HCT116 (cell line): ENCODE measurements at regions not wholly inside any gene's neighbourhood (a gene's known extent, or its start where the extent isn't known, plus 50 kb on each side); places are given as distances from the start of the nearest gene placed in this dataset.

ENCODE experiments used
- ATAC-seq: fragments of 200-7000 bp; cut with Tn5 transposase; 2 replicates; pipeline ENCODE4 v1.9.1; 2020; ENCODE audit warnings: mild to moderate bottlenecking, moderate library complexity
- BruUV-seq: library from RNA; stranded (reverse); fragments of 400-500 nt; replicated peaks from 2 replicates; lab custom pipeline; 2021; lab: Mats Ljungman, UMichigan
- CTCF ChIA-PET: fragments of 300-600 bp; sonication (Branson Sonifier 250); formaldehyde crosslinking; loops from one replicate; lab custom pipeline; 2021; ENCODE audit warnings: antibody characterized with exemption; lab: Charles Lee
- POLR2A ChIA-PET: fragments of 300-600, 350-600 bp; sonication (Branson Sonifier 250); formaldehyde crosslinking; loops from one replicate; lab custom pipeline; 2021; ENCODE audit warnings: antibody characterized with exemption; lab: Charles Lee
- RAD21 ChIA-PET, 2 experiments: fragments of 300-600 bp; sonication (Branson Sonifier 250); formaldehyde crosslinking; loops; one replicate each; lab custom pipeline; 2023; ENCODE audit warnings: low total read pairs in 2 of 2; ENCODE audit not compliant: uncharacterized antibody in 2 of 2, unreplicated experiment in 2 of 2, low non-redundant PET in 1 of 2; lab: Charles Lee
- DNase-seq: peaks from one replicate; pipeline ENCODE4 v3.0.0-alpha.2; 2010; ENCODE audit warnings: low read depth, low spot score
- H2AFZ ChIP-seq: fragments of 200-600 bp; shearing (Covaris generic), sonication (generic); 2 replicates; pipeline ENCODE4 v1.6.1; 2017; ENCODE audit warnings: low read depth, mixed run types, mixed read lengths, antibody characterized with exemption, low read length; ENCODE audit not compliant: poor library complexity, severe bottlenecking
- H3K27ac ChIP-seq: 2 replicates; pipeline ENCODE4 v1.5.1; 2012; ENCODE audit warnings: low read depth, low read length
- H3K27me3 ChIP-seq: fragments of 200-600 bp; sonication (generic); 2 replicates; pipeline ENCODE4 v1.6.1; 2016; ENCODE audit warnings: mixed run types, low read length, mixed read lengths; ENCODE audit not compliant: insufficient read depth
- H3K36me3 ChIP-seq, 2 experiments: fragments of 200-500 bp in 1 of 2; fragments of 200-600 bp in 1 of 2; sonication (Bioruptor generic) in 1 of 2; sonication (generic) in 1 of 2; 2 replicates each; pipeline versions ENCODE4 v1.5.1 to v1.6.1; 2014 to 2016; ENCODE audit warnings: low read length in 2 of 2, inconsistent platforms in 1 of 2, mixed read lengths in 1 of 2, mixed run types in 1 of 2; ENCODE audit not compliant: insufficient read depth in 2 of 2, control insufficient read depth in 1 of 2
- H3K4me1 ChIP-seq, 2 experiments: fragments of 200-600 bp in 1 of 2; sonication (generic) in 1 of 2; 2 replicates each; pipeline versions ENCODE4 v1.5.1 to v1.6.1; 2012 to 2017; ENCODE audit warnings: low read length in 2 of 2, inconsistent platforms in 1 of 2, mild to moderate bottlenecking in 1 of 2, mixed read lengths in 1 of 2, mixed run types in 1 of 2, moderate library complexity in 1 of 2; ENCODE audit not compliant: insufficient read depth in 2 of 2, control insufficient read depth in 1 of 2
- H3K4me2 ChIP-seq: fragments of 200-600 bp; sonication (generic); 2 replicates; pipeline ENCODE4 v1.6.1; 2017; ENCODE audit warnings: mixed run types, low read length, mixed read lengths
- H3K4me3 ChIP-seq, 2 experiments: fragments of 200-600 bp in 1 of 2; sonication (generic) in 1 of 2; replicated peaks in 1 of 2; 2 replicates each; pipeline ENCODE4 v1.5.1; 2011 to 2016; ENCODE audit warnings: low read length in 2 of 2, control low read depth in 1 of 2, low read depth in 1 of 2, mild to moderate bottlenecking in 1 of 2, mixed read lengths in 1 of 2, mixed run types in 1 of 2
- H3K79me2 ChIP-seq: fragments of 200-600 bp; sonication (generic); 2 replicates; pipeline ENCODE4 v1.6.1; 2017; ENCODE audit warnings: mild to moderate bottlenecking, mixed run types, low read length, moderate library complexity, mixed read lengths; ENCODE audit not compliant: insufficient read depth
- H3K9ac ChIP-seq: fragments of 200-600 bp; sonication (generic); 2 replicates; pipeline ENCODE4 v1.6.1; 2016; ENCODE audit warnings: low read length, mixed read lengths
- H3K9me2 ChIP-seq: fragments of 200-600 bp; sonication (generic), shearing (Covaris generic); 2 replicates; pipeline ENCODE4 v1.6.1; 2017; ENCODE audit warnings: mixed run types, mild to moderate bottlenecking, moderate library complexity; ENCODE audit not compliant: insufficient read depth
- H3K9me3 ChIP-seq, 2 experiments: fragments of 200-500 bp in 1 of 2; fragments of 200-600 bp in 1 of 2; sonication (Bioruptor generic) in 1 of 2; sonication (generic) in 1 of 2; 2 replicates each; pipeline ENCODE4 v1.6.1; 2014 to 2017; ENCODE audit warnings: low read length in 2 of 2, mixed read lengths in 2 of 2, inconsistent platforms in 1 of 2, low read depth in 1 of 2, mild to moderate bottlenecking in 1 of 2, mixed run types in 1 of 2, moderate library complexity in 1 of 2; ENCODE audit not compliant: control insufficient read depth in 1 of 2, insufficient read depth in 1 of 2
- H4K20me1 ChIP-seq: fragments of 200-600 bp; sonication (generic), shearing (Covaris generic); 2 replicates; pipeline ENCODE4 v1.6.1; 2017; ENCODE audit warnings: mixed run types, mild to moderate bottlenecking, moderate library complexity; ENCODE audit not compliant: insufficient read depth
- ATF3 ChIP-seq: IDR thresholded peaks from 2 replicates; pipeline ENCODE4 v1.6.1; 2012
- CEBPB ChIP-seq: IDR thresholded peaks from 2 replicates; pipeline ENCODE4 v1.6.1; 2012; ENCODE audit warnings: low read depth
- EGR1 ChIP-seq: IDR thresholded peaks from 2 replicates; pipeline ENCODE4 v1.6.1; 2012; ENCODE audit warnings: low read depth
- ELF1 ChIP-seq: IDR thresholded peaks from 2 replicates; pipeline ENCODE4 v1.6.1; 2012; ENCODE audit warnings: low read depth, borderline replicate concordance
- EZH2 ChIP-seq: fragments of 200-600 bp; sonication (generic); IDR thresholded peaks from 2 replicates; pipeline ENCODE4 v1.6.1; 2017; ENCODE audit warnings: antibody characterized with exemption, mixed run types
- EZH2phosphoT487 ChIP-seq: fragments of 200-600 bp; IDR thresholded peaks from 2 replicates; pipeline ENCODE4 v1.6.1; 2018; ENCODE audit warnings: antibody characterized with exemption, borderline replicate concordance
- FOSL1 ChIP-seq: IDR thresholded peaks from 2 replicates; pipeline ENCODE4 v1.6.1; 2012; ENCODE audit warnings: low read depth
- JUND ChIP-seq: IDR thresholded peaks from 2 replicates; pipeline ENCODE4 v1.6.1; 2012
- POLR2A ChIP-seq: IDR thresholded peaks from 2 replicates; pipeline ENCODE4 v1.7.0; 2011; ENCODE audit warnings: borderline replicate concordance; ENCODE audit not compliant: insufficient read depth, insufficient read length; ENCODE audit errors: extremely low read depth
- POLR2AphosphoS5 ChIP-seq: IDR thresholded peaks from 2 replicates; pipeline ENCODE4 v1.6.1; 2011; ENCODE audit warnings: mild to moderate bottlenecking, low read depth, low read length, moderate library complexity
- RAD21 ChIP-seq: IDR thresholded peaks from 2 replicates; pipeline ENCODE4 v1.6.1; 2012; ENCODE audit warnings: low read depth, mild to moderate bottlenecking
- SIN3A ChIP-seq: IDR thresholded peaks from 2 replicates; pipeline ENCODE4 v1.6.1; 2012; ENCODE audit warnings: low read depth
- SP1 ChIP-seq: IDR thresholded peaks from 2 replicates; pipeline ENCODE4 v1.6.1; 2012; ENCODE audit warnings: low read depth
- TCF7L2 ChIP-seq: IDR thresholded peaks from 2 replicates; pipeline ENCODE4 v1.7.0; 2011; ENCODE audit warnings: borderline replicate concordance, inconsistent platforms; ENCODE audit not compliant: insufficient read depth, insufficient read length; ENCODE audit errors: extremely low read depth
- YY1 ChIP-seq: IDR thresholded peaks from 2 replicates; pipeline ENCODE4 v1.6.1; 2011; ENCODE audit warnings: low read length, low read depth, moderate library complexity, mild to moderate bottlenecking; ENCODE audit not compliant: insufficient replicate concordance; ENCODE audit errors: extremely low read depth
- ZBTB33 ChIP-seq: IDR thresholded peaks from 2 replicates; pipeline ENCODE4 v1.6.1; 2011; ENCODE audit warnings: mild to moderate bottlenecking, low read length, moderate library complexity; ENCODE audit not compliant: insufficient replicate concordance; ENCODE audit errors: extremely low read depth
- ZFX ChIP-seq: fragments of 450-650 bp; IDR thresholded peaks from 2 replicates; pipeline ENCODE4 v1.6.1; 2017
- ZNF274 ChIP-seq: fragments of 200-500 bp; sonication (Bioruptor generic); IDR thresholded peaks from 2 replicates; pipeline ENCODE4 v1.6.1; 2014; ENCODE audit warnings: mild to moderate bottlenecking, low read depth, low read length, inconsistent platforms
- intact Hi-C: fragments of 100-400 bp; cut with micrococcal nuclease; formaldehyde crosslinking; loops from 2 replicates; pipeline ENCODE4 v1.10.0; 2022
- TF ChIP-seq, protein P1 (sequence below): IDR thresholded peaks from 2 replicates; pipeline ENCODE4 v1.6.1; 2012; ENCODE audit warnings: low read depth
- TF ChIP-seq, protein P2 (sequence below): IDR thresholded peaks from 2 replicates; pipeline ENCODE4 v1.6.1; 2012

DNA sequence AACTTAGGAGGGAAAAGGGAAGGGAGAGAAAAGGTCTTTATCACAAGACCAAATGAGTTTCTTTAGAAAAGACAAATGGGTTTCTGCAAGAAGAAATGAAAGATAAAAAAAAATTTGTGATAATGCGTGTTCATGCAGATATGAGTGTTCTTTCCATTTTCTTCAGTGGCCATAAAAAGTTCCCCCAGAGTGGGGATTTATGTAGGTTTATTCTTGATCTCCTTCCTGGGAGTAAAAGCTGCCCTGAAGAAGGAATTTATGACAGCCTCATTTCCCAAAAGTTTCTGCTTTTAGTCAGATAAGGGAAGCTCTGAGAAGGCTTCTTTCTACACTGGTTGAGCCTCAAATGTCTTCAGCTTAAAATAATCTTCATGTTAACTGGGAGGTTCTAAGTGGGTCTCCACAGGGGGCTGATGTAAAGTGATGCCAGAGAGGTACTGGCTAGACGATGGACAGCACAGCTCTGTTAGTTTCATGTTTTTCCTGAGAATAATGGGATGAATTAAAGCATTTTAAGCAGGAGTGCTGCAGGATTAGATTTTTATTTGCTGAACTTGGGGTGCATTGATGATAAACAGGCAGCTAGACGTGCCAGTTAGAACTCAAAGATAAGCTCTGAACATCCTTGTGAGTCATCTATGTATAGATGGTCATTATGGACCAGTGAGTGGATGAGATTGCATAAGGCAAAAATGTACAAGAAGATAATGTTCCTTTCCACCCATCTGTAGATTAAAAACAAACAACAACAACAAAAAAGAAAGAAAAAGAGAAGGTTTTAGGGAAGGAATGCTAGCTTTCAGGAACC lies 65.6 kb upstream of the EPCAM start:
- ChIA-PET RAD21 (no interaction called here), CTCF (no interaction called here), POLR2A (no interaction called here)
- no peaks in the 10 kb centered on the region for H3K79me2 ChIP-seq
- no peak overlapping the region for H3K27ac ChIP-seq
- H3K4me3 ChIP-seq, result no peak overlapping the region
- TF ChIP-seq, protein P1, sequence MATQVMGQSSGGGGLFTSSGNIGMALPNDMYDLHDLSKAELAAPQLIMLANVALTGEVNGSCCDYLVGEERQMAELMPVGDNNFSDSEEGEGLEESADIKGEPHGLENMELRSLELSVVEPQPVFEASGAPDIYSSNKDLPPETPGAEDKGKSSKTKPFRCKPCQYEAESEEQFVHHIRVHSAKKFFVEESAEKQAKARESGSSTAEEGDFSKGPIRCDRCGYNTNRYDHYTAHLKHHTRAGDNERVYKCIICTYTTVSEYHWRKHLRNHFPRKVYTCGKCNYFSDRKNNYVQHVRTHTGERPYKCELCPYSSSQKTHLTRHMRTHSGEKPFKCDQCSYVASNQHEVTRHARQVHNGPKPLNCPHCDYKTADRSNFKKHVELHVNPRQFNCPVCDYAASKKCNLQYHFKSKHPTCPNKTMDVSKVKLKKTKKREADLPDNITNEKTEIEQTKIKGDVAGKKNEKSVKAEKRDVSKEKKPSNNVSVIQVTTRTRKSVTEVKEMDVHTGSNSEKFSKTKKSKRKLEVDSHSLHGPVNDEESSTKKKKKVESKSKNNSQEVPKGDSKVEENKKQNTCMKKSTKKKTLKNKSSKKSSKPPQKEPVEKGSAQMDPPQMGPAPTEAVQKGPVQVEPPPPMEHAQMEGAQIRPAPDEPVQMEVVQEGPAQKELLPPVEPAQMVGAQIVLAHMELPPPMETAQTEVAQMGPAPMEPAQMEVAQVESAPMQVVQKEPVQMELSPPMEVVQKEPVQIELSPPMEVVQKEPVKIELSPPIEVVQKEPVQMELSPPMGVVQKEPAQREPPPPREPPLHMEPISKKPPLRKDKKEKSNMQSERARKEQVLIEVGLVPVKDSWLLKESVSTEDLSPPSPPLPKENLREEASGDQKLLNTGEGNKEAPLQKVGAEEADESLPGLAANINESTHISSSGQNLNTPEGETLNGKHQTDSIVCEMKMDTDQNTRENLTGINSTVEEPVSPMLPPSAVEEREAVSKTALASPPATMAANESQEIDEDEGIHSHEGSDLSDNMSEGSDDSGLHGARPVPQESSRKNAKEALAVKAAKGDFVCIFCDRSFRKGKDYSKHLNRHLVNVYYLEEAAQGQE, result no peak
- no peak for TF ChIP-seq CEBPB
- TF ChIP-seq, protein P2, sequence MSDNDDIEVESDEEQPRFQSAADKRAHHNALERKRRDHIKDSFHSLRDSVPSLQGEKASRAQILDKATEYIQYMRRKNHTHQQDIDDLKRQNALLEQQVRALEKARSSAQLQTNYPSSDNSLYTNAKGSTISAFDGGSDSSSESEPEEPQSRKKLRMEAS, result no peak
- no peak for TF ChIP-seq ZFX
- no peak for TF ChIP-seq EZH2
- TF ChIP-seq ELF1, result no peak
- TF ChIP-seq JUND, result no peak
- TF ChIP-seq POLR2A, result no peak
- TF ChIP-seq ATF3, result no peak
- TF ChIP-seq EGR1, result no peak
- no peak for TF ChIP-seq SP1
- TF ChIP-seq ZBTB33, result no peak
- TF ChIP-seq FOSL1, result no peak
- no peak for TF ChIP-seq TCF7L2
- no peak for TF ChIP-seq RAD21
- TF ChIP-seq SIN3A, result no peak
- TF ChIP-seq EZH2phosphoT487, result no peak
- no peak for TF ChIP-seq POLR2AphosphoS5
- TF ChIP-seq YY1, result no peak
- no peak for TF ChIP-seq ZNF274
- peaks cover 21% of the 10 kb centered on the region; the same call in 1 of the 2 replicates for H3K27me3 ChIP-seq
- H4K20me1 ChIP-seq, result no peaks in the 10 kb centered on the region
- no peaks in the 10 kb centered on the region for H3K9me3 ChIP-seq
- H3K36me3 ChIP-seq, result no peaks in the 10 kb centered on the region
- intact Hi-C loops, result no loop called here
- DNase-seq (no peak), ATAC-seq (no peak)
- BruUV-seq, result no TSS peak
- H3K9ac ChIP-seq, result no peak overlapping the region
- H3K4me1 ChIP-seq, result no peaks in the 10 kb centered on the region
- H2AFZ ChIP-seq, result no peak overlapping the region
- H3K9me2 ChIP-seq, result no peaks in the 10 kb centered on the region
- H3K4me2 ChIP-seq, result no peak overlapping the region
